Parathyroid adenoma (tissue), 2 donors: ENCODE measurements at regions not wholly inside any gene's neighbourhood (a gene's known extent, or its start where the extent isn't known, plus 50 kb on each side); places are given as distances from the start of the nearest gene placed in this dataset.
"Not testable (repeated sequence)": the region's sequence is repeated elsewhere in the genome, so short reads cannot be mapped to it uniquely, and the experiment has no call there.

Source experiments
- H2AFZ ChIP-seq: fragments of 300-600 bp; sonication (generic); one replicate; pipeline ENCODE4 v1.7.0; 2017; ENCODE audit warnings: antibody characterized with exemption, mild to moderate bottlenecking
- H3K27ac ChIP-seq: fragments of 300-600 bp; sonication (generic); one replicate; pipeline ENCODE4 v1.7.0; 2017
- H3K27me3 ChIP-seq: fragments of 300-600 bp; sonication (generic); one replicate; pipeline ENCODE4 v1.7.0; 2017; ENCODE audit warnings: low read length; ENCODE audit not compliant: control insufficient read depth, insufficient read depth
- H3K36me3 ChIP-seq: fragments of 300-600 bp; sonication (generic); one replicate; pipeline ENCODE4 v1.7.0; 2017; ENCODE audit warnings: low read length; ENCODE audit not compliant: control insufficient read depth, insufficient read depth
- H3K4me1 ChIP-seq: fragments of 300-600 bp; sonication (generic); one replicate; pipeline ENCODE4 v1.7.0; 2017; ENCODE audit warnings: control low read depth
- H3K4me2 ChIP-seq: fragments of 300-600 bp; sonication (generic); one replicate; pipeline ENCODE4 v1.7.0; 2017; ENCODE audit warnings: low read length
- H3K4me3 ChIP-seq: fragments of 300-600 bp; sonication (generic); one replicate; pipeline ENCODE4 v1.7.0; 2017; ENCODE audit warnings: low read depth, low read length
- H3K79me2 ChIP-seq: fragments of 300-600 bp; sonication (generic); one replicate; pipeline ENCODE4 v1.7.0; 2017; ENCODE audit warnings: control low read depth
- H3K9ac ChIP-seq: fragments of 300-600 bp; sonication (generic); one replicate; pipeline ENCODE4 v1.7.0; 2017; ENCODE audit warnings: mild to moderate bottlenecking
- H3K9me3 ChIP-seq: fragments of 300-600 bp; sonication (generic); one replicate; pipeline ENCODE4 v1.7.0; 2017; ENCODE audit warnings: low read length; ENCODE audit not compliant: control insufficient read depth
- CTCF ChIP-seq: fragments of 300-600 bp; sonication (generic); IDR thresholded peaks from one replicate; pipeline ENCODE4 v1.7.0; 2017; ENCODE audit warnings: antibody characterized with exemption, mild to moderate bottlenecking
- donor health status: primary hyperparathyroidism.

GRCh38 chr14:65981192-65981843 is 504.9 kb upstream of the CCDC196 start:
- Histone ChIP-seq H3K27ac (no peak overlapping the region), H3K9me3 (no peaks in the 10 kb centered on the region), H3K27me3 (no peaks in the 10 kb centered on the region), H2AFZ (no peak overlapping the region), H3K36me3 (no peaks in the 10 kb centered on the region), H3K9ac (no peak overlapping the region), H3K4me1 (no peaks in the 10 kb centered on the region), H3K4me2 (no peak overlapping the region), H3K4me3 (no peak overlapping the region), H3K79me2 (no peaks in the 10 kb centered on the region)
- no peak for TF ChIP-seq CTCF

- H3K4me2 ChIP-seq = no peak overlapping the region
- H3K9ac ChIP-seq = no peak overlapping the region
- H3K9me3 ChIP-seq = no peaks in the 10 kb centered on the region
- no peak overlapping the region for H3K4me3 ChIP-seq
- no peak overlapping the region for H2AFZ ChIP-seq
- no peaks in the 10 kb centered on the region for H3K79me2 ChIP-seq
- H3K27me3 ChIP-seq = no peaks in the 10 kb centered on the region
- H3K4me1 ChIP-seq = no peaks in the 10 kb centered on the region
- no peak overlapping the region for H3K27ac ChIP-seq
- TF ChIP-seq CTCF = no peak
- H3K36me3 ChIP-seq = no peaks in the 10 kb centered on the region
Measured at GRCh38 chr14:65986041-65986440, 500.1 kb upstream of the CCDC196 start.

- H2AFZ ChIP-seq = no peak overlapping the region
- H3K36me3 ChIP-seq = no peaks in the 10 kb centered on the region
- H3K27ac ChIP-seq = no peak overlapping the region
- H3K4me2 ChIP-seq = no peak overlapping the region
- TF ChIP-seq CTCF = no peak
- H3K27me3 ChIP-seq = no peaks in the 10 kb centered on the region
- no peaks in the 10 kb centered on the region for H3K9me3 ChIP-seq
- no peak overlapping the region for H3K9ac ChIP-seq
- H3K79me2 ChIP-seq = no peaks in the 10 kb centered on the region
- no peaks in the 10 kb centered on the region for H3K4me1 ChIP-seq
- no peak overlapping the region for H3K4me3 ChIP-seq
Measured at GRCh38 chr14:65989981-65990380, 496.2 kb upstream of the CCDC196 start.

GRCh38 chr14:65991104-65991503 is 495.1 kb upstream of the CCDC196 start:
- no peaks in the 10 kb centered on the region for H3K36me3 ChIP-seq
- H3K4me1 ChIP-seq = no peaks in the 10 kb centered on the region
- H3K27ac ChIP-seq = no peak overlapping the region
- H2AFZ ChIP-seq = no peak overlapping the region
- H3K79me2 ChIP-seq = no peaks in the 10 kb centered on the region
- H3K9me3 ChIP-seq = no peaks in the 10 kb centered on the region
- H3K9ac ChIP-seq = no peak overlapping the region
- TF ChIP-seq CTCF = no peak
- no peak overlapping the region for H3K4me2 ChIP-seq
- no peaks in the 10 kb centered on the region for H3K27me3 ChIP-seq
- no peak overlapping the region for H3K4me3 ChIP-seq

GRCh38 chr14:65991935-65992334 is 494.2 kb upstream of the CCDC196 start:
- H3K4me1 ChIP-seq, H3K9ac ChIP-seq, H3K27ac ChIP-seq: not testable (repeated sequence)

More at GRCh38 chr14:65991935-65992334, 494.2 kb upstream of the CCDC196 start:
- not testable (repeated sequence) for H3K27me3 ChIP-seq, H3K36me3 ChIP-seq, H3K9me3 ChIP-seq, H3K79me2 ChIP-seq, H3K4me2 ChIP-seq, H3K4me3 ChIP-seq, H2AFZ ChIP-seq
